ENCODE measurements at regions not wholly inside any gene's neighbourhood (a gene's known extent, or its start where the extent isn't known, plus 50 kb on each side); places are given as distances from the start of the nearest gene placed in this dataset.
"Not testable (repeated sequence)": the region's sequence is repeated elsewhere in the genome, so short reads cannot be mapped to it uniquely, and the experiment has no call there.

DNA sequence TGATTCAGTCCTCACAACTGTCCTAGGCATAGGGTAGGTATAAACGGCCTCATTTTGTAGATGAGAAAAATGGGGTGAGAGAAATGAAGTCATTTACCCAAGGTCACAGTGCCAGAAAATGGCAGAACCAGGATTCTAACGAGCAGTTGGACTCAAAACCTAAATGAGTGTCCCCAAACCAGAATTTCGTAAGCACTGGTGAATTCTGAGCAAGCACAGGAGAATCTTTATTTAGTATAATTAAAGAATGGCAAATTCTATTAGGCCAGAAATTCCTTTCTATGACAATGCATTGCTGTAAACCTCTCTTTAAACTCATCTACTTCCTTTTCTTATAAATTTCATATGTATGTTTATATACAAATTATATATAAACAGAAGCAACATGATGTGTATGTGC, 66.8 kb upstream of the ST3GAL6 start:
- not testable (repeated sequence) for TF ChIP-seq POLR2A (IDR thresholded peaks at IDR 0.05); CTCF (IDR thresholded peaks at IDR 0.05 in 4 of 5, conservative IDR thresholded peaks at IDR 0.05 in 1 of 5)

All from gastrocnemius medialis (tissue), 4 donors.